ENCODE measurements at regions not wholly inside any gene's neighbourhood (a gene's known extent, or its start where the extent isn't known, plus 50 kb on each side); places are given as distances from the start of the nearest gene placed in this dataset.

GRCh38 chr6:163941624-163941976 is 527.1 kb downstream of the QKI start:
- TF ChIP-seq CTCF (optimal IDR thresholded peaks at IDR 0.05 in 1 of 3, IDR thresholded peaks at IDR 0.05 in 1 of 3, conservative IDR thresholded peaks at IDR 0.05 in 1 of 3; ENCODE audit: extremely low read depth in 1 of 3, insufficient read depth in 2 of 3, low read length in 3 of 3) = no peak
- no peak for TF ChIP-seq EZH2 (IDR thresholded peaks at IDR 0.05; ENCODE audit: low read length)

All from keratinocyte (primary cell).